ENCODE measurements at regions not wholly inside any gene's neighbourhood (a gene's known extent, or its start where the extent isn't known, plus 50 kb on each side); places are given as distances from the start of the nearest gene placed in this dataset.

GRCh38 chr10:2836921-2837662 lies 230.3 kb upstream of the PFKP start:
- no peak for TF ChIP-seq CTCF (conservative IDR thresholded peaks at IDR 0.05)
- Histone ChIP-seq H3K79me2 (ENCODE audit: insufficient read depth, low read length) (no peaks in the 10 kb centered on the region), H2AFZ (ENCODE audit: low read length) (no peak overlapping the region), H3K27me3 (ENCODE audit: insufficient read depth, low read length) (no peaks in the 10 kb centered on the region), H4K8ac (replicated peaks; ENCODE audit: insufficient read length, low read depth, low read length) (no peak overlapping the region), H4K5ac (ENCODE audit: insufficient read length, low read depth, low read length) (no peak overlapping the region), H3K23ac (ENCODE audit: insufficient read length, low read depth, low read length) (no peak overlapping the region), H3T11ph (ENCODE audit: low read length) (no peak overlapping the region), H2BK120ac (ENCODE audit: low read depth, low read length, poor library complexity, severe bottlenecking) (no peak overlapping the region), H3K4me1 (ENCODE audit: insufficient read depth, low read length) (no peaks in the 10 kb centered on the region), H3K56ac (ENCODE audit: insufficient read length, low read depth, low read length) (no peak overlapping the region), H2BK15ac (ENCODE audit: low read depth, low read length) (no peak overlapping the region), H3K9ac (ENCODE audit: extremely low read depth, insufficient read length, low read length) (no peak overlapping the region), H2BK12ac (ENCODE audit: insufficient read length, low read depth, low read length) (no peak overlapping the region), H3K14ac (ENCODE audit: insufficient read depth, low read length) (no peak overlapping the region), H2BK20ac (ENCODE audit: low read depth, low read length, poor library complexity, severe bottlenecking) (no peak overlapping the region), H3K4ac (ENCODE audit: low read depth, low read length) (no peak overlapping the region), H3K4me2 (ENCODE audit: insufficient read depth, insufficient read length, low read length) (no peak overlapping the region), H4K20me1 (ENCODE audit: control insufficient read depth, insufficient read depth, insufficient read length) (no peaks in the 10 kb centered on the region), H2BK5ac (ENCODE audit: insufficient read length, low read length) (no peak overlapping the region), H4K91ac (ENCODE audit: insufficient read length, low read depth, low read length) (no peak overlapping the region), H3K79me1 (ENCODE audit: insufficient read depth, low read depth, low read length, poor library complexity, severe bottlenecking) (no peaks in the 10 kb centered on the region), H3K9me3 (ENCODE audit: control insufficient read depth, low read depth, low read length) (no peaks in the 10 kb centered on the region), H3K27ac (ENCODE audit: insufficient read length, low read depth, low read length) (no peak overlapping the region), H2AK5ac (ENCODE audit: insufficient read length, low read length) (no peak overlapping the region), H3K23me2 (ENCODE audit: insufficient read length, low read depth, low read length, poor library complexity, severe bottlenecking) (no peaks in the 10 kb centered on the region), H3K18ac (ENCODE audit: insufficient read length, low read depth, low read length) (no peak overlapping the region)
- peaks cover 0 to 3% (median 0%) of the 10 kb centered on the region in 3 experiments; a peak in 3 of 7 replicates for H3K36me3 Mint-ChIP-seq (ENCODE audit: insufficient read depth in 1 of 3, low read depth in 3 of 3)
- no CpG with 5 or more reads among the region's 22 CpGs for WGBS (ENCODE audit: extremely low coverage, insufficient read length, low lambda C conversion rate)
- H3K27me3 Mint-ChIP-seq (ENCODE audit: low read depth): peaks cover 20% of the 10 kb centered on the region
- H3K4me3 Mint-ChIP-seq: no peak overlapping the region
- no peak for DNase-seq
- peaks cover 0 to 3% of the 10 kb centered on the region in 2 experiments; a peak in 1 of 5 replicates for H3K9me3 Mint-ChIP-seq
- H3K4me1 Mint-ChIP-seq: peaks cover 9 to 12% of the 10 kb centered on the region in 2 experiments
- no peak overlapping the region; a peak in 1 of 7 replicates for H3K27ac Mint-ChIP-seq
